Kidney (tissue), 13 donors: ENCODE measurements at regions not wholly inside any gene's neighbourhood (a gene's known extent, or its start where the extent isn't known, plus 50 kb on each side); places are given as distances from the start of the nearest gene placed in this dataset.
A peak's percentile ranks its signal among the peaks of the same experiment; 100 is the strongest.

Experiments
- DNase-seq, 5 donors: peaks; one replicate each; pipeline ENCODE4 v3.0.0-alpha.2; 2013 to 2020
- FAIRE-seq: peaks from 2 replicates; lab custom pipeline; 2012; peaks lifted over from hg19 to GRCh38; lab: Jason Lieb, UNC
- H3K27ac ChIP-seq, 2 donors: one replicate each; pipeline ENCODE4 v1.7.0; 2013; ENCODE audit warnings: low read depth in 2 of 2, low read length in 2 of 2, inconsistent platforms in 1 of 2
- H3K27me3 ChIP-seq: one replicate; pipeline ENCODE4 v1.7.1; 2013; ENCODE audit warnings: low read length, inconsistent platforms; ENCODE audit not compliant: control insufficient read depth, insufficient read depth
- H3K36me3 ChIP-seq, 3 donors: one replicate each; pipeline versions ENCODE4 v1.7.0 to v1.7.1; 2013; ENCODE audit warnings: low read length in 3 of 3, control low read depth in 1 of 3, inconsistent platforms in 1 of 3; ENCODE audit not compliant: insufficient read depth in 3 of 3, control insufficient read depth in 2 of 3
- H3K4me1 ChIP-seq, 3 donors: one replicate each; pipeline versions ENCODE4 v1.7.0 to v1.7.1; 2013; ENCODE audit warnings: low read length in 3 of 3, inconsistent platforms in 1 of 3, low read depth in 1 of 3; ENCODE audit not compliant: control insufficient read depth in 2 of 3, insufficient read depth in 2 of 3
- H3K4me3 ChIP-seq, 3 donors: one replicate each; pipeline versions ENCODE4 v1.7.0 to v1.8.1; 2013; ENCODE audit warnings: low read length in 3 of 3, control low read depth in 1 of 3, inconsistent platforms in 1 of 3
- H3K9ac ChIP-seq, 3 donors: one replicate each; pipeline versions ENCODE4 v1.7.0 to v1.7.1; 2013; ENCODE audit warnings: low read length in 3 of 3, control low read depth in 1 of 3, inconsistent platforms in 1 of 3
- H3K9me3 ChIP-seq, 3 donors: one replicate each; pipeline versions ENCODE4 v1.7.0 to v1.7.1; 2013; ENCODE audit warnings: low read length in 3 of 3, control low read depth in 1 of 3, inconsistent platforms in 1 of 3; ENCODE audit not compliant: control insufficient read depth in 2 of 3, insufficient read depth in 1 of 3
- intact Hi-C: fragments of 100-400 bp; cut with DNase I; formaldehyde crosslinking; loops from one replicate; pipeline ENCODE4 v1.11.1; 2022
- TF ChIP-seq, protein P1 (sequence below): IDR thresholded peaks from 3 replicates; pipeline ENCODE4 v1.5.1; 2012; ENCODE audit warnings: mild to moderate bottlenecking, moderate library complexity, borderline replicate concordance; ENCODE audit not compliant: insufficient read depth; ENCODE audit errors: extremely low read depth
- donor health status: control.
- donor health status: control.
- donor health status: control.
- donor health status: control.
- donor health status: control.
- donor health status: DM: yes; HTN: yes; CAD: no.
- donor health status: Normal renal cell carcinoma (clear cell type).

DNA sequence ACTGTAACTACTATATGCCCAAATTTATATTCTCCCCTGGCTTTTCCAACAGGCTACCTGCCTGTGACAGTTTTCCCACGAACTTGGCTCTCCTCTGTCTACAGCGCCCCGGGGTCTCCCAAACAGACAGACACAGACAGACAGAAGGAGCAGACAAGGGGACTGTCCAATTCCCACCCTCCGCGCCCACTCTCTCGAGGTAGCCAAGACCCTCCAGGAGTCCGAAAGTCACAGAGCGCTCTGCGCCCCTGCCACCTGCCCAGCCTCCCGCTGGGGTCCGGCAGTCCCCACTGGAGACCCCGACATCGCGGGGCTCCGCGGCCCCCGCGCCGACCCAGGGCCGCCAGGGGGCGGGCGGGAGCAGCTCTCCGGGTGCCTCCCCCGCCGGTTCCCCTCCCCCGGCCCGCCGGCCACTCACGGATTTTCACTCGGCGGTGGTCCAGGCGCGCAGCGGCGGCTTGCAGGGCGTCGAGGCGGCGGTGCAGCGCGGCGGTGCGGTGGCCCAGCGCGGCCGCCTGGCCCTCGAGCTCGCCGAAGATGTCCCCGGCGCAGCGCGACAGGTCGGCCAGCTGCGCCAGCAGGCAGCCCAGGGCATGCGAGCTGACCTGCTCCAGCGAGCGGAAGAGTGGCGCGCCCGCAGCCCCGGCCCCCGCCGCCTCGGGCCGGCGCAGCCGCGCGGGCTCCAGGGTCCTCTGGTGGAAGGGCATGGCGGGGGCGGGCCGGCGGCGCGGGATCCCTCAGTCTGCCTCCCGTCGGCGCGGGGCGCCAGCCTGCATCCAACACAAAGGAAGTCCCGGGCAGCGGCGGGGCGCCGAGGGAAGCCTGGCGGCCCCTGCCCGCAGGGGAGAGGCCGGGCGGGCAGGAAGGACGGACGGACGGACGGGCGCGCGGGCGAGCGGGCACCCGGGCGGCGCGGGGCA lies 81.3 kb upstream of the CCDC28A start:
- no peak for FAIRE-seq
- H3K36me3 ChIP-seq, result no peaks in the 10 kb centered on the region
- H3K27ac ChIP-seq, result peak overlapping the region; percentile 49 to 75

DNA sequence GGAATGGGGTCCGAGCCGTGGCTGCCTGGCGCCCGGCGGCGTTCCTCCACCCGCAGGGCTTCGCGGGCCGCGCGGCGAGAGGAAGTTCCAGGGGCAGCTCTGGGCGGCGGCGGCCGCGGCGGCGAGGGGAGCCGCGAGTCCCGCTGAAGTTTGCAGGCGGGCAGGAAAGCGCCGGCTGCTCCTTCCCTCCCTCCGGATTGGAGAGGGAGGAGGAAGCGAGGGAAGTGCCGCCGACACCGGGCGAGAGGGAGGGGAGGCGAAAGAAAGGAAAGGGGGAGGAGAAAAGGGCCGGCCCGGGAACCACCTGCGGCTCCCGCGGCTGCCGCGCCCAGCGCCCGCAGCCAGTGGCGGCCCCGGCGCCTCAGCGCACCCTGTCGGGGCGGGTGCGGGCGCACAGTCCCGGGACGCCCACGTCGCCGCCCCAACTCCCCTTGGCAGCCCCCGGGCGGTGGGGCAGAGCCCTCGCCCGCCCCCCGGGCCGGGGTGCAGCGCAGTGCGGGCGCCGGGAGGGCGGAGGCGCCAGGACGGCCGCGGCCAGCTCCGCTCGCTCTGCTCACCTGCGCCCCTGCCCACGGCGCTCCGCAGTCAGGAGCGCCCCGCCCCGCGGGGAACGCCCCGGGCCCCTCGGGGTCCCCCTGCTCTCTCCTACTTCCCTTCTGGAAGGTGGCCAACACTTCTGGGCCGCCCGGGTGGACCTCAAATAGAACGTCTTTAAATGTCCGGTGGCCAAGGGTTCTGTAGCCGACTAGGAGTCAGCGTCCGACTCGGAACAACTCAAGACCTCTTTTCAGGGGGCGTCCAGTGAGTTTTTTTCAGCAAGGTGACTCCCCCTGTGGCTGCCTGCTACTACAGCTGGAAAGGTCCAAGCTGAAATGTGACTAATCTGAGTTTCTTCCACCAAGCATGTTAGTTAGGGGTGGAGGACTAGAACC lies 80.3 kb upstream of the CCDC28A start:
- intact Hi-C loops, result no loop called here
- Histone ChIP-seq H3K36me3 (no peaks in the 10 kb centered on the region), H3K9me3 (no peaks in the 10 kb centered on the region), H3K27me3 (no peaks in the 10 kb centered on the region), H3K4me1 (peaks cover 0 to 3% (median 0%) of the 10 kb centered on the region in 3 donors), H3K4me3 (peak overlapping the region; percentile 27 to 86 (median 29)), H3K27ac (peak overlapping the region; percentile 49 to 75), H3K9ac (peak overlapping the region in 2 of 3 donors; percentile 6 to 71)
- TF ChIP-seq, protein P1, sequence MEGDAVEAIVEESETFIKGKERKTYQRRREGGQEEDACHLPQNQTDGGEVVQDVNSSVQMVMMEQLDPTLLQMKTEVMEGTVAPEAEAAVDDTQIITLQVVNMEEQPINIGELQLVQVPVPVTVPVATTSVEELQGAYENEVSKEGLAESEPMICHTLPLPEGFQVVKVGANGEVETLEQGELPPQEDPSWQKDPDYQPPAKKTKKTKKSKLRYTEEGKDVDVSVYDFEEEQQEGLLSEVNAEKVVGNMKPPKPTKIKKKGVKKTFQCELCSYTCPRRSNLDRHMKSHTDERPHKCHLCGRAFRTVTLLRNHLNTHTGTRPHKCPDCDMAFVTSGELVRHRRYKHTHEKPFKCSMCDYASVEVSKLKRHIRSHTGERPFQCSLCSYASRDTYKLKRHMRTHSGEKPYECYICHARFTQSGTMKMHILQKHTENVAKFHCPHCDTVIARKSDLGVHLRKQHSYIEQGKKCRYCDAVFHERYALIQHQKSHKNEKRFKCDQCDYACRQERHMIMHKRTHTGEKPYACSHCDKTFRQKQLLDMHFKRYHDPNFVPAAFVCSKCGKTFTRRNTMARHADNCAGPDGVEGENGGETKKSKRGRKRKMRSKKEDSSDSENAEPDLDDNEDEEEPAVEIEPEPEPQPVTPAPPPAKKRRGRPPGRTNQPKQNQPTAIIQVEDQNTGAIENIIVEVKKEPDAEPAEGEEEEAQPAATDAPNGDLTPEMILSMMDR, result peak; percentile 14
- FAIRE-seq (no peak), DNase-seq (peak; percentile 86 to 92 (median 88))

More for the DNA sequence above, 81.3 kb upstream of the CCDC28A start:
- TF ChIP-seq, protein P1, result peak; percentile 65
- DNase-seq, result peak; percentile 81 to 89 (median 87)
- intact Hi-C loops, result no loop called here
- H3K4me1 ChIP-seq, result peaks cover 0 to 3% (median 0%) of the 10 kb centered on the region in 3 donors
- H3K27me3 ChIP-seq, result no peaks in the 10 kb centered on the region
- H3K9ac ChIP-seq, result peak overlapping the region; percentile 7 to 74 (median 29)
- no peaks in the 10 kb centered on the region for H3K9me3 ChIP-seq
- H3K4me3 ChIP-seq, result peak overlapping the region; percentile 54 to 86 (median 78)

DNA sequence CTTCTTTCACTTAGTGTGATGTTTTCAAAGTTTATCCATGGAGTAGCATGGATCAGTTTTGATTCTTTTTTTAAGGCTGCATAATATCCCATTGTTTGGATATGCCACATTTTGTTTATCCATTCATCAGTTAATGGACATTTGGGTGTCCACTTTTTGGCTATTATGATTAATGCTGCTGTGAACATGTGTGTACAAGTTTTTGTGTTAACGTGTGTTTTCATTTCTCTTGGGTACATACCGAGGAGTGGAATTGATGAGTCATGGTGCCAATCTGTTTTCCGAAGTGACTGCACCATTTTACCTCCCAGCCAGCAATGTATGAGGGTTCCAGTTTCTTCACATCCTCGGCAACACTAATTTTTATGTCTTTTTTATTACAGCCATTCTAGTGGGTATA lies 78.4 kb upstream of the CCDC28A start:
- FAIRE-seq (no peak), DNase-seq (no peak)
- H3K4me3 ChIP-seq, result no peak overlapping the region
- intact Hi-C loops, result no loop called here
- H3K27ac ChIP-seq, result no peak overlapping the region
- TF ChIP-seq, protein P1, result no peak
- H3K36me3 ChIP-seq, result no peaks in the 10 kb centered on the region
- H3K9ac ChIP-seq, result no peak overlapping the region
- H3K4me1 ChIP-seq, result peaks cover 0 to 3% (median 0%) of the 10 kb centered on the region in 3 donors
- H3K27me3 ChIP-seq, result no peaks in the 10 kb centered on the region
- H3K9me3 ChIP-seq, result no peaks in the 10 kb centered on the region
